ENCODE measurements at regions not wholly inside any gene's neighbourhood (a gene's known extent, or its start where the extent isn't known, plus 50 kb on each side); places are given as distances from the start of the nearest gene placed in this dataset.

DNA sequence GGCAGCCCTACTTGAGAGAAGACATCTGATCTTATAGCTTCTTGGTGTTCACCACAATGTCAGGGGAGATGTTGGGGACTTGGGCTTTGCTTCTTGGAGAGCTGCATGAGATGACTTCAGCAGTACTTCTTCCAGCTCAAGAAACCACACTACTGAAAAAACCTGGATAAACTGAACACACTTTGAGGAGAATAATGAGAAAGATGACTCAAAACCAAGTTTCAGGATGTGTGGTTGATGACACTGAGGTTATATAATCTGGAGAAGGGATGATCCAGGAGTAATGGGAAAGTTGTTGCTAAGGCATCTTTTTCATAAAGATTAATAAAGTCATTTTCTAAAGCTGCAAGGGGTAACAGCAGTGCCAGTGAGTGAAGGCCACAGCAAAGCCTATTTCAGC lies 58.4 kb upstream of the PNPLA4 start:
- H3K4me3 ChIP-seq (replicated peaks; ENCODE audit: low read depth, low read length): no peak overlapping the region
- TF ChIP-seq, protein P1, sequence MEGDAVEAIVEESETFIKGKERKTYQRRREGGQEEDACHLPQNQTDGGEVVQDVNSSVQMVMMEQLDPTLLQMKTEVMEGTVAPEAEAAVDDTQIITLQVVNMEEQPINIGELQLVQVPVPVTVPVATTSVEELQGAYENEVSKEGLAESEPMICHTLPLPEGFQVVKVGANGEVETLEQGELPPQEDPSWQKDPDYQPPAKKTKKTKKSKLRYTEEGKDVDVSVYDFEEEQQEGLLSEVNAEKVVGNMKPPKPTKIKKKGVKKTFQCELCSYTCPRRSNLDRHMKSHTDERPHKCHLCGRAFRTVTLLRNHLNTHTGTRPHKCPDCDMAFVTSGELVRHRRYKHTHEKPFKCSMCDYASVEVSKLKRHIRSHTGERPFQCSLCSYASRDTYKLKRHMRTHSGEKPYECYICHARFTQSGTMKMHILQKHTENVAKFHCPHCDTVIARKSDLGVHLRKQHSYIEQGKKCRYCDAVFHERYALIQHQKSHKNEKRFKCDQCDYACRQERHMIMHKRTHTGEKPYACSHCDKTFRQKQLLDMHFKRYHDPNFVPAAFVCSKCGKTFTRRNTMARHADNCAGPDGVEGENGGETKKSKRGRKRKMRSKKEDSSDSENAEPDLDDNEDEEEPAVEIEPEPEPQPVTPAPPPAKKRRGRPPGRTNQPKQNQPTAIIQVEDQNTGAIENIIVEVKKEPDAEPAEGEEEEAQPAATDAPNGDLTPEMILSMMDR (IDR thresholded peaks at IDR 0.05; ENCODE audit: low read depth, low read length, missing control alignments): no peak
- no peak for DNase-seq (ENCODE audit: extremely low read depth, low read depth)

DNA sequence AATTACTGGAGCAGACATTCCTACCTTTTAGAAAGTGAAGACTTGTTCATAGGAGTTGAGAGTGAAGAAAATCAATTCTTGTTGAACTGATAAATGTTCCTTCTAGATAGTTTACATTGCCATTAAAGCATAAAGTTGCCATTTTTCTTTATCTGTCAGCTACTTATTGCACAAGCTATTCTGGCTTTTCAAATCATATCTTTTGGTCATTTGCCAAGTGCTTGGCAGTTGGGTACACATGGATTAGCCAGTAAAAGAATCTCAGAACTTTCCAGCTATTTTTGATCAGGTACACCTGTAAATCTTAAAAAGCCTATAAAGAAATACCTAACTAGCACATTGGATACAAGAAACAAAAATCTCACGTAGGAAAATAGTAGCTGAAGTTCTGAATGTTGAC lies 56.4 kb upstream of the PNPLA4 start:
- DNase-seq (ENCODE audit: extremely low read depth, low read depth): no peak
- no peak overlapping the region for H3K4me3 ChIP-seq (replicated peaks; ENCODE audit: low read depth, low read length)
- TF ChIP-seq, protein P1 (IDR thresholded peaks at IDR 0.05; ENCODE audit: low read depth, low read length, missing control alignments): no peak

Measured in HFF-Myc (cell line).